ENCODE measurements at regions not wholly inside any gene's neighbourhood (a gene's known extent, or its start where the extent isn't known, plus 50 kb on each side); places are given as distances from the start of the nearest gene placed in this dataset.
"Not testable (repeated sequence)": the region's sequence is repeated elsewhere in the genome, so short reads cannot be mapped to it uniquely, and the experiment has no call there.

DNA sequence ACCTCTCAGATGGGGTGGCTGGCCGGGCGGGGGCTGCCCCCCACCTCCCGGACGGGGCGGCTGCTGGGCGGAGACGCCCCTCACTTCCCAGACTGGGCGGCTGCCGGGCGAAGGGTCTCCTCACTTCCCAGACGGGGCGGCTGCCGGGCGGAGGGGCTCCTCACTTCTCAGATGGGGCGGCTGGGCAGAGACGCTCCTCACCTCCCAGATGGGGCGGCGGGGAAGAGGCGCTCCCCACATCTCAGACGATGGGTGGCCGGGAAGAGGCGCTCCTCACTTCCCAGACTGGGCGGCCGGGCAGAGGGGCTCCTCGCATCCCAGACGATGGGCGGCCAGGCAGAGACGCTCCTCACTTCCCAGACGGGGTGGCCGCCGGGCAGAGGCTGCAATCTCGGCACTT is 80.7 kb downstream of the KPNA2 start:
- not testable (repeated sequence) for H3K4me1 ChIP-seq (ENCODE audit: control insufficient read depth, insufficient read depth, low read length); H3K36me3 ChIP-seq (ENCODE audit: control insufficient read depth, insufficient read depth, low read length)

DNA sequence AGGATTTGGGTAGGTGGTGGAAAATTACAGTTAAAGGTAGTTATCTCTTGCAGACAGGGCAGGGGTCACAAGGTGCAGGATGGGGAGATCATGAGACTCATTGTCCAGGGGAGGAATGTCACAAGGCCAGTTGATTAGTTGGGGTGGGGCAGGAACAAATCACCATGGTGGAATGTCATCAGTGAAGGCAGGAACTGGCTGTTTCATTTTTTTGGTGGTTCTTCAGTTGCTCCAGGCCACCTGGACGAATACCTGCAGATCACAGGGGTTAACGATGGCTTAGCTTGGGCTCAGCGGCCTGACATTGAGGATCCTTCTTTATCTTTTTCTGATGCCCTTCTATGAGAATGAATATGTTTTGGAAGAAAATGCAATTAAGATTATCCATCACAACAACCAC is 87.1 kb downstream of the KPNA2 start:
- no peaks in the 10 kb centered on the region for H3K36me3 ChIP-seq (ENCODE audit: control insufficient read depth, insufficient read depth, low read length)
- no peak overlapping the region for H3K4me3 ChIP-seq (ENCODE audit: low read depth, low read length)
- H3K9me3 ChIP-seq (ENCODE audit: control insufficient read depth, insufficient read depth, low read length): no peaks in the 10 kb centered on the region
- no peaks in the 10 kb centered on the region for H3K4me1 ChIP-seq (ENCODE audit: control insufficient read depth, insufficient read depth, low read length)
- no peaks in the 10 kb centered on the region for H3K27me3 ChIP-seq (ENCODE audit: control insufficient read depth, insufficient read depth, low read length)
- no peak overlapping the region for H3K9ac ChIP-seq (ENCODE audit: low read depth, low read length)

More for the DNA sequence above, 80.7 kb downstream of the KPNA2 start:
- not testable (repeated sequence) for H3K9ac ChIP-seq (ENCODE audit: low read depth, low read length); H3K27me3 ChIP-seq (ENCODE audit: control insufficient read depth, insufficient read depth, low read length); H3K9me3 ChIP-seq (ENCODE audit: control insufficient read depth, insufficient read depth, low read length); H3K4me3 ChIP-seq (ENCODE audit: low read depth, low read length)

DNA sequence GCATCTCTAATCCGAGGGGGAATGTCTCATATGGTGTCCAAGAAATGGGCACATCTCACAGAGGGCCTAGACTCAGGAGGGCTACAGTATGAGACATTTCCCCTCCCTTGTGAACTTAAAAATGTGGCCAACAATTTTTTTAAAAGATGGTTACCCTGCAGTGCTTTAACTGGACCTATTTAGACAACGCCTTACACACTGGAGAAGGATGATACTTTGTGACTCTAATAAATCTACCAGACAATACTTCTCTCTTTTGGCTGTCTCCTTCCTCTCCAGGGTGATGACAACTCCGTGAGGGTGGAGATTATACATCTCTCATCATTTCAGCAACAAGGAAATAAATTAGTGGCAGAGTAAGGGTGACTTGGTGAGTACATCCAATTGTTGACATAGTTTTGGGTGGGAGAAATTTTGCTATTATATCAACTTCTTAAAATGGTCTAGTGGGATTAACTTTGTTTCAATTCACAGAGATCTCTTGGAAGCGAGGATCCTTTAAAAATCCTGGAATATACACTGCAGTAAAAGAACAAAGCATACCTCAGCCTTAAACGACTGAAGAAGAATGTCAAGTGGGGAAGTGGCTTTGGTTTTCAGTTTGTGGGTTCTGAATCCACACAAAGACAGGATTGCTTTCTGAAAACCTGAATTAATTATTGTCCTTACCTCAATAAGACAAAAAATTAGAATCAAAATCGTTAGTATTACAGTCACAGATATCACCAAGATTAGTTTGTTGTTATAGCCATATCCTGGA is 89.8 kb downstream of the KPNA2 start:
- H3K36me3 ChIP-seq (ENCODE audit: control insufficient read depth, insufficient read depth, low read length): no peaks in the 10 kb centered on the region
- no peaks in the 10 kb centered on the region for H3K9me3 ChIP-seq (ENCODE audit: control insufficient read depth, insufficient read depth, low read length)
- H3K4me1 ChIP-seq (ENCODE audit: control insufficient read depth, insufficient read depth, low read length): no peaks in the 10 kb centered on the region
- H3K9ac ChIP-seq (ENCODE audit: low read depth, low read length): no peak overlapping the region
- no peak overlapping the region for H3K4me3 ChIP-seq (ENCODE audit: low read depth, low read length)
- no peaks in the 10 kb centered on the region for H3K27me3 ChIP-seq (ENCODE audit: control insufficient read depth, insufficient read depth, low read length)

DNA sequence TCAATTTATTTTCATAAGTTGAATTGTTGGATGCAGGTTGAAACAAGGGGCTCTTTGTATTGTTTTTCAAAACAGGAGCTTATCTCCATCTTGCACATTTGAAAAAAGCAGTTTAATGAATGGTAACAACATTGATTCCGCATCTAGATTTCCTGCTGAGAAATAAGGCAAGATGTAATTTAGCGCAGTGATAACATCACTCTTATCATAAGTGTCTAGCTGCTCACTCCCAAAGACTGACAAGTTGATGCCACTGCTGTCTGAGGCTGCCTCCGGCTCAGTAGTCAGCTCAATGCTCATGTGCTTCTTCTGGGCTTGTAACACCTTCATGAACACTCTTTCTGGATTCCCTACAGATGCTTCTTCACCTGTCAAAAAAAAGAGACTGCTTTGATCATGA is 92.4 kb downstream of the KPNA2 start:
- H3K4me1 ChIP-seq (ENCODE audit: control insufficient read depth, insufficient read depth, low read length): no peaks in the 10 kb centered on the region
- H3K27me3 ChIP-seq (ENCODE audit: control insufficient read depth, insufficient read depth, low read length): no peaks in the 10 kb centered on the region
- H3K36me3 ChIP-seq (ENCODE audit: control insufficient read depth, insufficient read depth, low read length): no peaks in the 10 kb centered on the region
- no peaks in the 10 kb centered on the region for H3K9me3 ChIP-seq (ENCODE audit: control insufficient read depth, insufficient read depth, low read length)
- H3K4me3 ChIP-seq (ENCODE audit: low read depth, low read length): no peak overlapping the region
- H3K9ac ChIP-seq (ENCODE audit: low read depth, low read length): no peak overlapping the region

DNA sequence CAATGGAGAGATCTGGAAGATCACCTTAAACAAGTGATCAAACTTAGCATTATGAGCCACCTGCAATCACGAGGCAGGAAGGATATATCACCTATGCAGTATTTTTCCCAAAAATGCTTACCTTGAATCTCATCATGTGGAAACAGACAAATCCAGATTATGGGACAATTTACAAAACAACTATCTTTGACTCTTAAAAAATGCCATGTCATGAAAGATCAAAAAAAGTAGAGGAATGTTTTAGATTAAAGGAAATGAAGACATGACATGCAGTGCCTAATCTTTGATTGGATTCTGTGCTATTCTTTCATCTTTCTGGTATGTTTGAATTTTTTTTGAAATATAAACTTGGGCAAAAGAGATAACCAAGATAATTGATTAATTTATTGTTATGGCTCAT is 95.9 kb downstream of the KPNA2 start:
- H3K36me3 ChIP-seq (ENCODE audit: control insufficient read depth, insufficient read depth, low read length): peaks cover 4% of the 10 kb centered on the region
- no peak overlapping the region for H3K9ac ChIP-seq (ENCODE audit: low read depth, low read length)
- H3K9me3 ChIP-seq (ENCODE audit: control insufficient read depth, insufficient read depth, low read length): no peaks in the 10 kb centered on the region
- H3K27me3 ChIP-seq (ENCODE audit: control insufficient read depth, insufficient read depth, low read length): no peaks in the 10 kb centered on the region
- no peak overlapping the region for H3K4me3 ChIP-seq (ENCODE audit: low read depth, low read length)
- no peaks in the 10 kb centered on the region for H3K4me1 ChIP-seq (ENCODE audit: control insufficient read depth, insufficient read depth, low read length)

DNA sequence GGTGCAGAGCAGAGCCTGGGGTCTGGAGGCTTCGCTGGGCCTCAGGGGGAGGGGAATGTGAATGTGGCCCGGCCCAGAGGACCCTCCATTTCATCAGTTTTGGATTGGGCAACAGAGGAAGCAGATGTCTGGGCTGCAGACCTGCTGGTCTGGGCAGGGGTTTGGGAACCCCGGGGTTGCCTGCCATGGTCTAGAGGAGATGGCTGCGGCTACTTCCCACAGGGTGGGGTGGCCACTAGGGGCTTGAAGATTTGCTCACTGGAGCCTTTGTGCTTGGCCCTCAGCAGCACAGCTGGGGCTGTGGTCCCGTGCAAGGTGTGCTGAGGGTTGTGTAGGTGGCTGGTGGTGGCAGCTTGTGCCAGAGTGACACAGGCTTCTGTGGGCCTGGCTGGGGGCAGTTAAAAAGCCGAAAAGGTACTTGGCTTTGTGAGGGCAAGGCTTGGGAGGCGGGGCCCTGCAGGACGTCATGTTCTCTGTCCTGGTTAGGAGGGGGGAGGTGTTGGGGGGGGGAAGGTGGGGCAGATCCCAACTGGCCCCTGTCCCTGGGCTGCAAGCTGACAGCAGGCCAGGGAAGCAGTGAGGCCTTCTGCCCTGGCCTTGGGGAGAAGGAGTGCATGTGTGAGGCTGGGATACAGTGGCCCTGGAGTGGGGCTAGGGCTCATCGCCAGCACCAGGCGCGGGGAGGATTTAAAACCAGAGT is 98.0 kb downstream of the KPNA2 start:
- no peaks in the 10 kb centered on the region for H3K9me3 ChIP-seq (ENCODE audit: control insufficient read depth, insufficient read depth, low read length)
- H3K4me1 ChIP-seq (ENCODE audit: control insufficient read depth, insufficient read depth, low read length): no peaks in the 10 kb centered on the region
- peaks cover 4% of the 10 kb centered on the region for H3K36me3 ChIP-seq (ENCODE audit: control insufficient read depth, insufficient read depth, low read length)
- no peak overlapping the region for H3K9ac ChIP-seq (ENCODE audit: low read depth, low read length)
- H3K4me3 ChIP-seq (ENCODE audit: low read depth, low read length): no peak overlapping the region
- no peaks in the 10 kb centered on the region for H3K27me3 ChIP-seq (ENCODE audit: control insufficient read depth, insufficient read depth, low read length)

DNA sequence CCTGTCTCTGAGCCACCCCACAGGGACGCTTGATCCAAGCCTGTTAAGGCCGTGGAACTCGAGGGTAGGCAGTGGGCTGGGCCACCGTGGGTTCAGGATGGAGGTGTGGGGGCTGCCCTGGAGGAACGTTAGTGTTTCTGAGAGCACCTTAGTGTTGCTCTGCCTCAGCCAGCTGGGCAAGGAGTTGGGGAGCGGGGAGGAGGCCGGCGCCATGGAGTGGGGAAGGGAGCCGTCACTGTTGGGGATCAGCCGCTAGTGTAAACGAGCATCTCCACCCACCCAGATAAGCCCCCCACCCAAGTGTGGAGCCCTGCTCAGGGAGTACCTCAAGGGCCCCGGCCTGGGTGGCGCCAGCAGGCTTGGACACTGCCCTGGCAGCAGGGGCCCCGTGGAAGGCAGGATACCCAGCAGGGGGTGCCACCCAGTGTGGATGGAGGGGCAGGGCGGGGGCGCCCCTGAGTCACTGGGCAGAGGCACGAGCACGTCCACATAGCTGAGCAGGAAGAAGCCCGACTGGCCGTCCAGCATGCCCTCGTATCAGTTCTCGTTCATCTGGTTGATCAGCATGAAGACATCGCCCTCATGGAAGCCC is 98.6 kb downstream of the KPNA2 start:
- H3K9me3 ChIP-seq (ENCODE audit: control insufficient read depth, insufficient read depth, low read length): no peaks in the 10 kb centered on the region
- H3K9ac ChIP-seq (ENCODE audit: low read depth, low read length): no peak overlapping the region

DNA sequence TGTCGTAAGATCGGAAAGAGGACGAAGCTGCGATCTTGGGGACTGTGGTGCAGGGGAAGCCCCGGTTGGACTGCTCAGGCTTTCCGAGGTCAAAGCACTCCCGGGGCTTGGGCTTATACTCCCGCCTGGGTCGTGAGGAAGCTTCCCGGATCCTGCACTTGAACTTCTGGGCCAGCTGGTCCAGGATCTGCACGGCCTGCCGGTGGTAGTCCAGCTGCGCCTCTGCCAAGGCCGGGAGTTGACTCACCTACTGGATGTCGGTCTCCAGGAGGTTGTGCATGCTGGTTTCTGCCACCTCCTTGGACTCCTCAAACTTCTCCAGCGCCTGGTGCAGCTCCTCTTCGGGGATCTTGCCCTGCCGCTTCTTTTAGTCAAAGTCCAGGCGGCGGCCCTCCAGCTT is 99.2 kb downstream of the KPNA2 start:
- Histone ChIP-seq H3K36me3 (ENCODE audit: control insufficient read depth, insufficient read depth, low read length) (peaks cover 4% of the 10 kb centered on the region), H3K4me3 (ENCODE audit: low read depth, low read length) (no peak overlapping the region), H3K9me3 (ENCODE audit: control insufficient read depth, insufficient read depth, low read length) (no peaks in the 10 kb centered on the region), H3K9ac (ENCODE audit: low read depth, low read length) (no peak overlapping the region), H3K4me1 (ENCODE audit: control insufficient read depth, insufficient read depth, low read length) (no peaks in the 10 kb centered on the region), H3K27me3 (ENCODE audit: control insufficient read depth, insufficient read depth, low read length) (no peaks in the 10 kb centered on the region)

More for the DNA sequence above, 98.6 kb downstream of the KPNA2 start:
- H3K4me1 ChIP-seq (ENCODE audit: control insufficient read depth, insufficient read depth, low read length): no peaks in the 10 kb centered on the region
- H3K27me3 ChIP-seq (ENCODE audit: control insufficient read depth, insufficient read depth, low read length): no peaks in the 10 kb centered on the region
- H3K4me3 ChIP-seq (ENCODE audit: low read depth, low read length): no peak overlapping the region
- peaks cover 4% of the 10 kb centered on the region for H3K36me3 ChIP-seq (ENCODE audit: control insufficient read depth, insufficient read depth, low read length)

DNA sequence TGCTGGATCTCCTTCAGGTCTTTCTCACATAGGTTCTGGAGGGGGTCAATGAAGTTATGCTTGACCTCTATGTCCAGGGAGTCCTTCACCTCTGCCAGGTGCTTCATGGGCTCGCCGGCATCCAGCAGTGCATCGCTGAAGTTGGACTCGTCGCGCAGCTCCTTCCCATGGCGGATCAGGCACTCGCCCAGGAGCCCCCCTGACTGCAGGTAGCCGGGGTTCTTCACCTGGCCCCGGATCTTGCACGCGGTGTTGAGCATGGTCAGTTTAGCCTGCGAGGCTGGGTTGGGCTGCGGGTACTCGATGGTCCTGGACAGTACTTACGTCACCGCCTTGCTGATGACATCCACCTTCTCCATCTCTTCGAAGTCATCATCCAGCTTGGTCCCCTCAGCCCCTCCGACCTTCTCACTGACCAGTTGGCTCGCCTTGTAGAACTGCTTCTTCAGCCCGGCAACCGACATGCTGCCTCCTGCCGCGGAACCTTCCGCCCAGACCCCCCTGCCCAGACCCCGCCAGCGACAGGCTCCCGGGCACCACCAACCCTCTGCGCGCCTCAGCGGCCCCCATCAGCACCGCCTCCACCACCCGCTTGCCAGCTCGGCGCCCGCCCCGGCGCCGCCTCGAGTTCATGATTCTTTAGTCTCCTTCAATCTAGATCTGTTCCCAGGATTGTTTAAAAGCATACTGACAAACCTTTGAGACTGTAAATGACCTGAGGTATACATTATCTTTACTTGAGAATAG is 99.8 kb downstream of the KPNA2 start:
- H3K4me3 ChIP-seq (ENCODE audit: low read depth, low read length): no peak overlapping the region
- no peaks in the 10 kb centered on the region for H3K27me3 ChIP-seq (ENCODE audit: control insufficient read depth, insufficient read depth, low read length)
- peaks cover 4% of the 10 kb centered on the region for H3K36me3 ChIP-seq (ENCODE audit: control insufficient read depth, insufficient read depth, low read length)
- no peaks in the 10 kb centered on the region for H3K9me3 ChIP-seq (ENCODE audit: control insufficient read depth, insufficient read depth, low read length)
- no peak overlapping the region for H3K9ac ChIP-seq (ENCODE audit: low read depth, low read length)
- H3K4me1 ChIP-seq (ENCODE audit: control insufficient read depth, insufficient read depth, low read length): no peaks in the 10 kb centered on the region

DNA sequence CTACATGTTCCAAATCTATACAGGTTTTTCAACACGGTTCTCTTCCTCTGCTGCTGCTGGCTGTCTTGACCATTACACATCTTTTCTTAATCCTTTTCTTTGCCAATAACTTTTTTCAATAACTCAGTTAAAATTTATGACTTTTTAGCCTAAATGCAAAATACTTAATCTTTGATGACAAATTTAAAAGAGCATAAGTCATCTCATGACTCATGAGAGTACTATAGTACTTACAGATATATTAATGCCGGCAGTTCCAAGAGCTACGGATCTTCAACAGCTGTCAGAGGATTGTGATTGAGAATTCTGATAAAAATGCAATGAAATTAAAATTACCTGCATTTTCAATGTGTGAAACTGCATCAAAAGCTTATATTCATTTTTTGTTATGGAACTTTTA is 105.5 kb downstream of the KPNA2 start:
- no peaks in the 10 kb centered on the region for H3K27me3 ChIP-seq (ENCODE audit: control insufficient read depth, insufficient read depth, low read length)
- no peak overlapping the region for H3K9ac ChIP-seq (ENCODE audit: low read depth, low read length)
- no peak overlapping the region for H3K4me3 ChIP-seq (ENCODE audit: low read depth, low read length)
- H3K9me3 ChIP-seq (ENCODE audit: control insufficient read depth, insufficient read depth, low read length): no peaks in the 10 kb centered on the region
- H3K4me1 ChIP-seq (ENCODE audit: control insufficient read depth, insufficient read depth, low read length): no peaks in the 10 kb centered on the region
- H3K36me3 ChIP-seq (ENCODE audit: control insufficient read depth, insufficient read depth, low read length): no peaks in the 10 kb centered on the region

DNA sequence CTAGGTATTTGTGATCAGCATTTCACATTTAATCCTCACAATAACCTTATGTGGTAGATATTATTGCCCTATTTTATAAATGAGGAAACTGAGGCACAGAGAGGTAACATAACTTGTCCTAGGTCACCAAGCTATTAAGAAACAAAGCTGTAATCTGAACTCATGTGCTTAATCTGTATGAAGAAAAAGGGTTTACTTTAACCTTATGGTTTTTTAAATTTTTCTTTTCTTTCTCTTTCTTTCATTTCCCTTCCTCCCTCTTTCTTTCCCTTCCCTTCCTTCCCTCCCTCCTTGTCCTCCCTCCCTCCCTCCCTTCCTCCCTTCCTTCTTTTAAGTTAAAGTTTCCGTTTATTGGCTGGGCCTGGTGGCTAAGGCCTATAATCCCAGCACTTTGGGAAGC is 105.2 kb upstream of the AMZ2 start:
- Histone ChIP-seq H3K9ac (ENCODE audit: low read depth, low read length) (no peak overlapping the region), H3K9me3 (ENCODE audit: control insufficient read depth, insufficient read depth, low read length) (no peaks in the 10 kb centered on the region), H3K4me1 (ENCODE audit: control insufficient read depth, insufficient read depth, low read length) (no peaks in the 10 kb centered on the region), H3K27me3 (ENCODE audit: control insufficient read depth, insufficient read depth, low read length) (no peaks in the 10 kb centered on the region), H3K4me3 (ENCODE audit: low read depth, low read length) (no peak overlapping the region), H3K36me3 (ENCODE audit: control insufficient read depth, insufficient read depth, low read length) (no peaks in the 10 kb centered on the region)
